Stimulated activated CD4-positive, alpha-beta T cell treated with anti-CD3 and anti-CD28 coated beads, Interleukin-4, amount 100 ng/mL, for 4 hours (primary cell): ENCODE measurements at regions not wholly inside any gene's neighbourhood (a gene's known extent, or its start where the extent isn't known, plus 50 kb on each side); places are given as distances from the start of the nearest gene placed in this dataset.
A peak's percentile ranks its signal among the peaks of the same experiment; 100 is the strongest.
"Not testable (repeated sequence)": the region's sequence is repeated elsewhere in the genome, so short reads cannot be mapped to it uniquely, and the experiment has no call there.

Source experiments
- DNase-seq, 2 experiments: peaks; one replicate each; pipeline ENCODE4 v3.0.0-alpha.2; 2020

DNA sequence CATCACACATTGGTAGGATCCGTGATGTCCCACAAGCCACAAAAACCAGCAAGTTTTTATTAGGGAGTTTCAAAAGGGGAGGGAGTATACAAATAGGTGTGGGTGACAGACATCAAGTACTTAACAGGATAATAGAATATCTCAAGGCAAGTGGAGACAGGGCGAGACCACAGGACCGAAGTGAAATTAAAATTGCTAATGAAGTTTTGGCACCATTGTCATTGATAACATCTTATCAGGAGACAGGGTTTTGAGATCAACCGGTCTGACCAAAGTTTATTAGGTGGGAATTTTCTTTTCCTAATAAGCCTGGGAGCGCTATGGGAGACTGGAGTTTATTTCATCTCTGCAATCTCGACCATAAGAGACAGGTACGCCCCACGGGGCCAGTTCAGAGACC is 178.5 kb downstream of the OTOP1 start:
- not testable (repeated sequence) for DNase-seq

GRCh38 chr4:4050781-4051180 is 175.9 kb downstream of the OTOP1 start:
- DNase-seq, result not testable (repeated sequence)

DNA sequence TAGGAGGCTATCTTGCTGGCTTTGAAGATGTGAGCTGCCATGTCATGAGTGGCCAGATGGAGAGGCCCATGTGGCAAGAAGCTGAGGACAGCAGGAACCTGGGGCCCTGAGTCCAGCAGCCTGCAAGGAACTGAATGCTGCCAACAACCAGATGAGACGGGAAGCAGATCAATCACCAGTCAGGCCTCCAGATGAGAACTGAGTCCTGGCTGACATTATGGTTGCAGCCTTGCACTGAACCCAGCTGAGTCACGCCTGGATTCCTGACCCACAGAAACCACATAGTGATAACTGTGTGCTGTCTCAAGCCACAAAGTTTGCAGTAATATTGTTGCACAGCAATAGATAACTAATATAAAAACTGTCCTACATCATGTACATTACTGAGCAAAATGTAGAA is 173.8 kb downstream of the OTOP1 start:
- not testable (repeated sequence) for DNase-seq

DNA sequence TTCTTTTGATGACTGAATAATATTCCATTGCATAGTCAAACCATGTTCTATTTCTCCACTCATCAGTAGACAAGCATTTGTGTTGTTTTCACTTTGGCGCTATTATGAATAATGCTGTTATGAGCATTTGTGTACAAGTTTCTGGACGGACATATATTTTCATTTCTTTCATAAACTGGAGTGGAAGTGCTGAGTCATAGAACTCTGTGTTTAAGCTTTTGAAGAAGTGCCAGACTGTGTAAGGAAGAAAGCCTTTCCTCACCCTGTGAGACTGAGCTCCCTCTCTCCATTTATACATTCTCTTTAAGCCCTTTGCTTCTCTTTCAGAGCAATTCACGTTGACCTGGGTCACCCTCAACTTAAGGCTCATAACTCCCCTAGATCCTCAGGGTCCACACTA is 169.5 kb downstream of the OTOP1 start:
- not testable (repeated sequence) for DNase-seq

DNA sequence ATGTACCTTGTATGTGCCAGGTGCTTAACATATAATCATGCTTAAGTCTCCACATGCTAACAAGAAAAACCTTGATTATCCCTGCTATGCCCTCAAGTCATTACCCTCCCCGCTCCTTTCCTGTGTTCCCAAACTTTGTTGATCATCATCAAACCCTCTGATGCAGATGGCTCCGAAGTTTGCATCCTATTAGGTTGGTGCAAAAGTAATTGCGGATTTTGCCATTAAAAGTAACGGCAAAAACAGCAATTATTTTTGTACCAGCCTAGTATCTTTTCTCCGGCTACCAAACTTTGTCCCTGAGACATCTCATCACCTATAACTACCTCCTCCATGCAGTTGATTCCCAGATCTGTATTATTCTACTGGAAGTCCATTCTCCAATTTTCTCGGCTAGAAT is 142.6 kb downstream of the OTOP1 start:
- DNase-seq, result not testable (repeated sequence)

- not testable (repeated sequence) for DNase-seq
These were observed 136.9 kb downstream of the OTOP1 start for GRCh38 chr4:4089716-4090419.

DNA sequence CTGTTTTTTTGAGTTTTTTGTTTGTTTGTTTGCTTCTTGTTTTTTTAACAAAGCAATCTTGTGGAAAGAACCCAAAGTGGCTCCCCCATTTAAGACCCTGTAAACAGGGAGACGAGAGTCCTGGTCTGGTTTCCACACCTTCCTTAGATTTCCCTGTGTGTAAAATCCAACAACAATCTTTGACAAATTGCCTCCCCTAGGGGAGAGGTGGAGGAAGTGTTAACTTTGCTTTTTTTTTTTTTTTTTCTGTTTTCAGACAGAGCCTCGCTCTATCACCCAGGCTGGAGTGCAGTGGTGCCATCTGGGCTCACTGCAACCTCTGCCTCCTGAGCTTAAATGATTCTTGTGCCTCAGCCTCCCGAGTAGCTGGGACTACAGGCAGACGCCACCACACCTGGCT is 136.0 kb downstream of the OTOP1 start:
- not testable (repeated sequence) for DNase-seq

DNA sequence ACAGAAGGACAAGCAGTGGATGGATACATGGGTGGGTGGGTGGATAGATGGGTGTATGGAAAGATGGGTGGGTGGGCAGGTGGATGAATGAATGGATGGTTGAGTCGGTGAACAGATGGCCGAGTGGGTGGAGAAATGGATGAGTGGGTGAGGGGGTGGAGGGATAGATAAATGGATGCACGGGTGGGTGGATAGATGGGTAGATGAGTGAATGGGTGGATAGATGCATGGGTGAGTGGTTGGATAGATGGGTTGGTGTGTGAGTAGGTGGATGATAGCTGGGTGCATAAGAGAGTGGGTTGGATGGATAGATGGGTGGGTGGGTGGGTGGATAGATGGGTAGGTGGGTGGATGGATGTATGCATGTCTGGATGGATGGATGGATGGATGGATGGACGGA is 134.6 kb downstream of the OTOP1 start:
- DNase-seq, result not testable (repeated sequence)

- not testable (repeated sequence) for DNase-seq
These were observed 127.1 kb downstream of the OTOP1 start for GRCh38 chr4:4099610-4100009.

- not testable (repeated sequence) for DNase-seq
These were observed 119.8 kb downstream of the OTOP1 start for GRCh38 chr4:4106923-4107322.

DNA sequence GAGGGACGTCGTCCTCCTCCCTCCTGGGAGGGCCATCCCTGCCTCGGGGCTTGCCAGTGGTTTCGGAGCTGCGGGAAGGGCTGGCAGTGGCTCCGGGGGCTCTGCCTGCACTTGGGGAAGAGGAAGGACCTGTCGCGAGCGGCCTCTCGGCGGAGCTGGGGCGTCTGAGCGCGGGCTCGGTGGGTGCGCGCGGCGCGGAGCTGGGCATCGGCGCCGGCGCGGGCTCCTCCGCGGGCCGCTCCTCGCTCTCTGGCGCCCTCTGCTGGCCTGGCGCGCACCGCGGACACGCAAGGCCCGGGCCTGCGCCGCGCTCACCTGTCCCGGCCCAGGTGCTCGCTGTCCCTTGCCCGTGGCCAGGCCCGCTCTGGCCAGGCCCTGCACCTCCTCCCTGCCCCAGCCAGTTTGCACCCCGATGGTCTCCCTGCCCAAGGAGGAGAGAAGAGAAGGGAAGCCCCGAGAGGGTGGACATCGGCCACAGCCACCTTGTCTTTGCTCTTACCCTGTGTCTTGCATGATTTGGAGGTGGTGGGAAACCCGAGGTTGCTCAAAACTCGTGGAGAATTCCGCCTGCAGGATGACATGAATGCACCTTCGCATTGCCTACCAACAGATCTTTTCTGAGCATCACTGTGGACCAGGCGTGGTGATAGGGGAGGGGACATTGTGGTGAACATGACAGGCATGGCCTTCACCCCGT is 119.2 kb downstream of the OTOP1 start:
- DNase-seq, result peak; percentile 58 to 83

DNA sequence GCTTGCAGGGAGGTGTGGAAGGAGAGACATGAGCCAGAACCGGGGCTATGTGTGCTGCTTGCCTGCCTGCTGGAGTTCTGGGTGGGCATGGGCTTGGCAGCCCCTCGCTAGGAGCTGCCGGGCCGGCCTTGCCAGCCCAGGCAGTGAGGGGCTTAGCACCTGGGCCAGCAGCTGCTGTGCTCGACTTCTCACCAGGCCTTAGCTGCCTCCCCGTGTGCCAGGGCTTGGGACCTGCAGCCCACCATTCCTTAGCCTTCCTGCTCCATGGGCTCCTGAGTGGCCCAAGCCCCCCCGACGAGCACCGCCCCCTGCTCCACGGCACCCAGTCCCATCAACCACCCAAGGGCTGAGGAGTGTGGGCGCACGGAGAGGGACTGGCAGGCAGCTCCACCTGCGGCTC is 111.3 kb downstream of the OTOP1 start:
- DNase-seq, result not testable (repeated sequence)

GRCh38 chr4:4116901-4117300 is 109.8 kb downstream of the OTOP1 start:
- not testable (repeated sequence) for DNase-seq

- DNase-seq, result not testable (repeated sequence)
These were observed 92.4 kb downstream of the OTOP1 start for GRCh38 chr4:4134368-4134767.

DNA sequence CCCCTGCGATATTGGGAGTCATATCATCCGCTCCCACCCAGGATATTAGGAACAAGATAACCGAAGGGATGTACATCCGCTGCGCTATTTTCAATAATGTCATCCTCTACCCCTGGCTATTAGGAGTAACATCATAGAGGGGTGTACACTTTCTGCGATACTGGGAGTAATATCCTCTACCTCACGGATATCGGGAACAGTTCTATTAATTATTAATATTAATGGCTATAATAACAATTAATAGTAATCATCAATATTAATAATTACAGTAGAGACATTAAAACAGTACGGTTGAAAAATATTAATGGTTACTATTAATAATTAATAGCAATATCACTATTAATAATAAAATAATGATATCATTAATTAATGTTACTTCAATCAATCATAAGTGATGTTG is 90.1 kb downstream of the OTOP1 start:
- not testable (repeated sequence) for DNase-seq
